HG03025 (cell line): ENCODE measurements at regions not wholly inside any gene's neighbourhood (a gene's known extent, or its start where the extent isn't known, plus 50 kb on each side); places are given as distances from the start of the nearest gene placed in this dataset.

Source experiments
- ATAC-seq: cut with Tn5 transposase; IDR thresholded peaks from one replicate; pipeline ENCODE4 v1.9.1; 2021; ENCODE audit warnings: mild to moderate bottlenecking, moderate library complexity; ENCODE audit not compliant: unreplicated experiment, low FRiP score

GRCh38 chr3:24639481-24640329 is 145.1 kb upstream of the THRB start:
- ATAC-seq = no peak

DNA sequence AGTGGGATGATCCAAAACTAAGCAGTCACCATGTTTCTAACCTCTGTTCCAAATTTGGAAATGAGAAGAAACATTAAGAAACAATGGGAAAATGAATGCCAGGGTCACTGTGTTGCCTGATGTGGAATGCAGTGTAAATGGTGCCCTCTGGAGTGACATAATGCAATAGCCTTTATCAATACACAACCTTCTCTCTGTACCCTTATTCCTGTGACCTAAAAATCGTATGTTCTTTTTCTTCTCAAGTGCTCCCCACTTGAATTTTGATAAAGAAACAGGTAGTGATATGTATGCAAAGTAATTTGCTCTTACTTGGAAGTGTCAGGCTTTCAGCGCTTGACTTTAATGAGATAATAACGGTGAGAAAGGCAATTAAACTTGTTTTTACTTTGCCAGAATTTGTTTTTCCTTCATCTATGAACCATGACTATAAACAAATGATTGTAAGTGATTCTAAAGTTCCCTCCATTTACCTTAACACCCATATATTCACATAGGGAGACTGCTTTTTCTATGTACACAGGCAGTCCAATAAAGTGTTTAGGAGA is 145.8 kb upstream of the THRB start:
- no peak for ATAC-seq

- ATAC-seq = no peak
These were observed 147.0 kb upstream of the THRB start for GRCh38 chr3:24641628-24642027.

GRCh38 chr3:24645047-24645446 is 150.4 kb upstream of the THRB start:
- no peak for ATAC-seq

DNA sequence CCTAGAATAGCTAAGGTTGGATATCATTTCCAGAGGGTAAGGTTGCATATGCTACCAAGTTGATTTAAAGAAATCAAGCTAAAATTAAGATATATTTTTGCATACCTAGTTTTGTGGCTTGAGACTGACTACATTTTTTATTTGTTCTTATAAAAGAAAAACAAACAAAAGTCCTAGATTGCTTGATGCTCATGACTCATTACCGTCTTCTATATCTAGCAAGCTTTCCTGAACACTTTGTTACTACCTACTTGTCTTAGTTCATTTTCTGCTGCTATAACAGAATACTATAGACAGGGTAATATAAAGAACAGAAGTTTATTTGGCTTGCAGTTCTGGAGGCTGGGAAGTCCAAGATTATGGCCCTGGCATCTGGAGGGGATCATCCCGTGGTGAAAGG is 152.1 kb upstream of the THRB start:
- ATAC-seq = no peak

- ATAC-seq = no peak
These were observed 153.4 kb upstream of the THRB start for GRCh38 chr3:24648063-24648462.

- no peak for ATAC-seq
These were observed 156.2 kb upstream of the THRB start for GRCh38 chr3:24650839-24651238.

DNA sequence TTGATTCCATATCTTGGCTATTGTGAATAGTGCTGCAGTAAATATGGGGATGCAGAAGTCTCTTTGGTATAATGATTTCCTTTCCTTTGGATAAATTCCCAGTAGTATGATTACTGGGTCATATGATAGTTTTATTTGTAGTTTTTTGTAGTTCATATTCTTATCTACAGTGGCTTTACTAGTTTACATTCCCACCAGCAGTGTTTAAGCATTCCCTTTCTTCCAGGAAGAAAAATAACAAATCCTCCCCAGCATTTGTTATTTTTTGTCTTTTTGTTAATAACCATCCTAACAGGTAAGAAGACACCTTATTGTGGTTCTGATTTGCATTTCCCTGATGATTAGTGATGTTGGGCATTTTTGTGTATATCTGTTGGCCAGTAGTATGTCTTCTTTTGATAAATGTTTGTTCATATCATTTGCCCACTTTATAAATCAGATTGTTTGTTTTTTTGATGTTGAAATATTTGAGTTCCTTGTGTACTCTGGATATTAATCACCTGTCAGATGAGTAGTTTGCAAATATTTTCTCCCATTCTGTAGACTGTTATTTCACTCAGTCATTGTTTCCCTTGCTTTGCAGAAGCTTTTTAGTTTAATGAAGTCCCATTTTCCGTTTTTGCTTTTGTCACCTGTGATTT is 163.3 kb upstream of the THRB start:
- ATAC-seq = no peak

DNA sequence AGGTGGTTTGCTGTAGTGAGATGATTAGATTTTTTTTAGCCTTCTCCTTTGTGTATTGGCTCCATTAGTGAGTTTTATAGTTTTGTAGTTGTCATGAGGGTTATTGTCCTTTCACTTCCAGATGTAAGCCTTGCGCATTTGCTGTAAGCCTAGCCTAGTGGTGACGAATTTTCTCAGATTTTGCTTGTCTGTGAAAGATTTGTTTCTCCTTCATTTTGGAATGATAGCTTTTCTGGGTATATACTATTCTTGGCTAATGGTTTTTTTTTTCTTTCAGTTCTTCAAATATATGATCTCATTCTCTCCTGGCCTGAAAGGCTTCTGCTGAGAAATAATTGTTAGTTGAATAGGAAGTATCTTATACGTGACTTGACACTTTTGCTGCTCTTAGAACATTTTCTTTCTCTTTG is 166.5 kb upstream of the THRB start:
- no peak for ATAC-seq

GRCh38 chr3:24662449-24663345 is 168.0 kb upstream of the THRB start:
- ATAC-seq = no peak

- ATAC-seq = no peak
These were observed 168.8 kb upstream of the THRB start for GRCh38 chr3:24663406-24663805.

- no peak for ATAC-seq
These were observed 173.4 kb upstream of the THRB start for GRCh38 chr3:24668039-24668438.

GRCh38 chr3:24670871-24671270 is 176.2 kb upstream of the THRB start:
- no peak for ATAC-seq

- ATAC-seq = no peak
These were observed 178.9 kb upstream of the THRB start for GRCh38 chr3:24673596-24673995.

- ATAC-seq = no peak
These were observed 179.6 kb upstream of the THRB start for GRCh38 chr3:24674261-24674660.

DNA sequence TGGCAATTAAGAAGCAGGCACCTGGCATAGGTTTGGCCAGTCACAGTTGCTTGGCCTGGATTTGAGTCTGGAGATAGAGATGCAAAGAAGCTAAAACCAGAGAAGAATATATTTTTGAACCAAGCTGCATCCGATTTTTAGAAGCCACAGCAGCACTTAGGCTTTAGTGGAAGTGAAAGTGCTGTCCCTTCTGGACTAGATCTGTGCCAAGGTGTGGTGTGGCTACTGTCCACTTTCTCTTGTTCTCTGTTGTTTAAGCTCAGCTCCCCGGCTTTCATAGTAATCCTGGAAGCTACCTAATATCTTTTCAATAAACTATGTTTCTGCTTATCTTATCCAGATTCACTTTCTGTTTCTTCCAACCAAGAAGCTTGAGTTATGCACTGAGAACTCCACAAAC is 183.4 kb upstream of the THRB start:
- ATAC-seq = no peak

DNA sequence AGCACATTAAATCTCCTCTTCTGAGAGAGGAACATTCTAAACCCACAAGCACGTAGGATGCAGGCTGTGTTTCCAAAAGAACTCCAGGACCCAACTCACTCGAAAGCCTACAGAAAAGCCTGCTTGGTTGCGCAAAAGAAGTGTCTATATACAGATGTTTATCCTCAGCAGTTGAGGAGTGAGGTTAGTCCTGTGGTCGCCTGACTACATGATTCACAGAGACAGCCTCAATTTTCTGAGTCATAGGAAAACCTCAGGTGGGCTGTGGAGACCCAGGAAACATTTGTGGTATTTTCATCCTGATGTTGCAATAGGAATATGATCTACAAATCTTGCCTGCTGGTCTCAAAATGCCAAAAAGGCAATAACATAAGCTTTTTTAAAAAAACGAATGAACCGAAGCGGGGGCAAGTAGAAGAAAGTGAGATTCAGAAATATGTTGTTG is 183.8 kb upstream of the THRB start:
- no peak for ATAC-seq

GRCh38 chr3:24679429-24679828 is 184.8 kb upstream of the THRB start:
- no peak for ATAC-seq

DNA sequence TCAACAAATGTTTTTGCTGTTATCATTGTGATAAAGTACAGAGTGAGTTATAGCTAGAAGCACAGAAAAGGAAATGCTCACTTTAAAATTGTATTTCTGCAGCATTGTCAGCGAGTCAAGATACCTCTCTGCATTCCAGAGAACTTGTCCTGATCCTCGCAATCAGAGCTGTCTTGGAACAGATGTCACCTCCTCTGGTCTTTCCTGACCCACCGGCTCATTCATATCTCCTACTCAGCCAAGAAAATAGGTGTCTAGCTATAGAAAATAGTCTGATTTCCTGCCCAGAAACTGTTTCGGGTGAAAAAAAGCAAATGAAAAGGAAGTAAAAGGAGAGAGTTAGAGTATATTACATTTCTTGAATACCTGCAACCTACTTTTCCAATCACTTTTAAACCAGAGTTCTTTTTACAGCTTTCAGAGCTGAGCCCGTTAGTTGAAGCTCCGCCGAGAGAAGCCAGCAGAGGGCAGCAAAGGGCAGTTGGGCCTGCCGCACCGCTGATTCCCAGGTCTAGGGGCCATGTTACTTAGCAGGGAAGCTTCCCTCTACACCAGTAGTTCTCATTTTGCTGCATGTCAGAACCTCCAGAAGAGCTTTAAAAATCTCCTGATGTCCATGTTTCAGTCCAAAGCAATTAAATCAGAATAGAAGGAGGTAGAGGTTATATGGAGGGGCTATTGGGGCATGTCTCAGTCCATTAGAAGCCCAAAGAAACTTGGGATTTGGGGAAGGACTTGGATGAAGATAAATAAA is 185.7 kb upstream of the THRB start:
- ATAC-seq = peak; percentile 83

GRCh38 chr3:24682141-24682547 is 187.5 kb upstream of the THRB start:
- ATAC-seq = no peak
